LNCAP (cell line): ENCODE measurements at regions not wholly inside any gene's neighbourhood (a gene's known extent, or its start where the extent isn't known, plus 50 kb on each side); places are given as distances from the start of the nearest gene placed in this dataset.

Experiments used
- TF ChIP-seq, protein P1 (sequence below): fragments of 450-650 bp; IDR thresholded peaks from 2 replicates; pipeline ENCODE4 v1.5.1; 2017; ENCODE audit warnings: mild to moderate bottlenecking

DNA sequence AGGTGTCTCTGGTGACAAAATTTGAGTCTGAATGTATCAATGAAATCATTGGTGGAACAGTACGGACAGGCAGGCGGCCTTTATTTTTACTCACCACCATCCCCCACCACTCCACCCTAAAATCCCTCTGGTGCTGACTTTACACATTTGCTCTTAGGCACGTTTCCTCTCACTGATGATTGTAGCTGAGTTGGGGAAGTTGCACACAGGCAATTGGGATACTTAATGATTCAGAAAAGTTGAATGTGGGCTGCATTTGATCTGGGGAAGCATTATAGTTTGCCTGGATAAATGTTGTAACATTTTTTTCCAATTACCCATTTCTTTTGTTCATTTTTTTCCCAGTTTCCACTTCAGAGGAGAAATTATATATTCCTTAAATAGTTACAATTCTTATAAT, 658.4 kb downstream of the TLR4 start:
- TF ChIP-seq, protein P1, sequence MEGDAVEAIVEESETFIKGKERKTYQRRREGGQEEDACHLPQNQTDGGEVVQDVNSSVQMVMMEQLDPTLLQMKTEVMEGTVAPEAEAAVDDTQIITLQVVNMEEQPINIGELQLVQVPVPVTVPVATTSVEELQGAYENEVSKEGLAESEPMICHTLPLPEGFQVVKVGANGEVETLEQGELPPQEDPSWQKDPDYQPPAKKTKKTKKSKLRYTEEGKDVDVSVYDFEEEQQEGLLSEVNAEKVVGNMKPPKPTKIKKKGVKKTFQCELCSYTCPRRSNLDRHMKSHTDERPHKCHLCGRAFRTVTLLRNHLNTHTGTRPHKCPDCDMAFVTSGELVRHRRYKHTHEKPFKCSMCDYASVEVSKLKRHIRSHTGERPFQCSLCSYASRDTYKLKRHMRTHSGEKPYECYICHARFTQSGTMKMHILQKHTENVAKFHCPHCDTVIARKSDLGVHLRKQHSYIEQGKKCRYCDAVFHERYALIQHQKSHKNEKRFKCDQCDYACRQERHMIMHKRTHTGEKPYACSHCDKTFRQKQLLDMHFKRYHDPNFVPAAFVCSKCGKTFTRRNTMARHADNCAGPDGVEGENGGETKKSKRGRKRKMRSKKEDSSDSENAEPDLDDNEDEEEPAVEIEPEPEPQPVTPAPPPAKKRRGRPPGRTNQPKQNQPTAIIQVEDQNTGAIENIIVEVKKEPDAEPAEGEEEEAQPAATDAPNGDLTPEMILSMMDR: no peak

DNA sequence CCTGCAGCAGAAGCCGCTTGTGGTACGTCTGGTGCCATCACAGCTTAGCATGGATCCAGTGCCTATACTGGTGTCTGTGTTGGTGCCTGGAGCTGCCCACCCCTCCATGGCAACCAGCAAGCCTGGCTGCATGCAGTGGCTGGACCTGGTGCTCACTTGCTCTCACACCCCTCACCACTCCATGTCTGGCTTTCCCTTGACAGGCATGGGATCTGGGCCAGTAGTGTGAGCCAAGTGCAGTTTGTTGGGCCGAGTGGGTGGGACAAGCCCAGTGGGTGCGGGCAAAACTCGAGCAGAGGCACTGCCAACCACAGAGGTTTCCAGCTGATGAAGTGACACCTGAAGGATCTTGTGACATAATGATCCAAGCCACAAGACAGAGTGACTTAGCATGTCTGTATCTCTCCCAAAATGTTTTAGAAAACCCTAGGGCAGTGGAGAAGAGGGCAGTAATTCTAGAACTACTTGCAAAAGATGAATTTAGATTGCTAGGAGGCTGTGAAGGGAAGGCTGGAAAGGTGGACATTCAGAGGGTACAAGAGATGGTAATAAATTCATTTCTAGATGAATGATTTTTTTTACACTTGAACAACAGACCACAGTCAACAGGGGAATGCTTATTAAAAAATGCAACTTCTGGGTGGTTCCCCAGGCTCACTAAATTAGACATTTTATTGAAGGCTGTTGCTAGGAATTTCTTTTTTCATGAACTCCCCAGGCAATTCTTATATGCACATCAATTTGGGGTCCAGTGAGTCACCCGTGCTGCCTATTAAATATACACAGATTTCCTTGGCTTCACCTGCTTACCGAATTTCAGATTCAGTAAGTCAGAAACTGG, 660.3 kb downstream of the TLR4 start:
- TF ChIP-seq, protein P1: no peak

DNA sequence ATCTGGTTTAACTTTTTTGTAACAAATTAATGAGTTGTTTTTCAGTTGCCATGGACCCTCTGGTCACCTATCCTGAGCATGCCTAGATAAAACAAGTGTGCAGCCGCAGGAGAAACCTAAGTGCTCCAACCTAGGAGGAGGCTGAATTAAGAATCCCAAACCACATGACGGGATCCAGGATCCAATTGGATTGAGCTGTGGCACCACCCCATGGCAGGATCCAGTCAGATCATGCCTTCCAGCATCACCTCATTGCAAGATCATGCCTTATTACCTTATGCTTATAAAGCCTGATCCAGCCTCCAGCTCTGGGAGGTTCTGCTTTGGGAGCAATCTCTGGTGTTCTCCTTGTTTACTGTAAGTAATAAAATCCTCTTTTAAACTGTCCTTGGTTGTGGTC, 662.0 kb downstream of the TLR4 start:
- TF ChIP-seq, protein P1: no peak

DNA sequence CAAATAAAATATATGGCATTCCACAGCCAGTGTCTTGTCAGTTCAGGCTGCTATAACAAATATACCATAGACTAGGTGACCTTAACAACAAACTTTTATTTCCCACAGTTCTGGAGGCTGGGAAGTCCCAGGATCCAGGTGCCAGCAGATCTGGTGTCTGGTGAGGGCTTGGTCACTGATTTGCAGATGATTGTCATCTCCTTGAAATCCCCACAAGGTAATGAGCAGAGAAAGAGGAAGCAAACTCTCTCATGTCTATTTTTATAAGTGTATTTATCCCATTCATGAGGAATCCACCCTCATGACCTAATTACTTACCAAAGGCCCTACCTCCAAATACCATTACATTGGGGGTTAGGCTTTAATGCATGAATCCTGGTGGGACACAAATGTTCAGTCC, 663.2 kb downstream of the TLR4 start:
- TF ChIP-seq, protein P1: no peak

DNA sequence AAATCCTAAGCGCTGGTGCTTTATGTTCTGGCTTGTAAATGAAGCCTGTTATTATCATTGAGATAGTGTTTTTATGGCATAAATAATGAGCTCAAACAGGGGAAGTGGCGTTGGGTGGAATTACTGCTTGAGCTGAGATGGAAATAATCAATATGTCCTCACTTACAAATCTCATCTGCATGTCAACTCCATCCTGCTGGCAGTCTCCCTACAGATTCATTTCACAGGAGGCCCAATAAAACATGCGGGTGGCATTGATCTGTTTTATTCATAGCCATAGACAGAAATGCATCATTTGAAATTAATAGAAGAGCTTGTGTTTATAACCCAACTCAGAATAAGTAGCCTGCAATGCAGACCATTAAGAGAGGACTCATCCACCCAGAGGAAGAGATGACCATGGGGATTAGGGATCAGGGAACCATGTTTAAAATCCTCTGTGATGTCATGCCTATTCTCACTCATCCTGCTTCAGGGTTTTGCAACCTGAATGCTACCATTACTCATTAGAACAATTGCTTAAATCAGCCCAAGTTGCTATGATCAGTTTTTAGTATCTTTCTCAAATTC, 680.4 kb downstream of the TLR4 start:
- TF ChIP-seq, protein P1: no peak

DNA sequence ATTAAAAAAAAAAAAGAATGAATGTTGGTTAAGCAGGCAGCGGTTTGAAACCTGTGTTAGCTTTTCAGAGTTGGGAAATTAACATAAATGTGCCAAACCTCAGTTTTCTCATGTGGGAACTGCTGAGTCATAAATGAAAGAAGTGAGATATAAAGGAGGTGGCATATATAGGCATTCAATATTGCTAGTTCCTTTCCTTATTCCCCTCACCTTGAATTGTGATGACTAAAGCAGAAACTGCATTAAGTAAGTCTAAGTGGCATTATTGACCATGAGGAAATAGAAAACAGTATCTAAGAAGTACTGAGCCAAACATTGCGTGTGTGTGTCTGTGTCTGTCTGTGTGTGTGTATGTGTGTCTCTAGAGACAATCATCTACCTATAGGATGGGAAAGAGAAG, 691.2 kb downstream of the TLR4 start:
- TF ChIP-seq, protein P1: no peak

DNA sequence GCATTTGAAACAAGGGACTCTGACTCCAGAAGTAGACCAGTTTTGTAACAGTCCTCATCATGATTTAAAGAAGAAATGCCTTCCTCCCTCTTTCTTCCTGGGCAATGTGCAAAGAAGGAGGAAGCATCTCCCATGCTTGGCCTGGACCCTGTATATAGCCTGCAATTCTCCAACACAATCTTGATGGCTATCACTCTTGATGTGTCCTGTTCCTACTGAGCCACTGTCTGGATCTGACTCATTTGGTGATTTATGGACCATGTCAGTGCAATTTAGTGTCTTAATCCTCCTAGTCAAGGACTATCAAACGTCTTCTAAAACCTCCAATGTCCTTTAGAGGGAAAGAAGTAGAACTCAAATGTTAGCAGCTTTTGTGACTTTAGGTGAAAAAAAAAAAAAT, 697.3 kb downstream of the TLR4 start:
- TF ChIP-seq, protein P1: no peak
